ENCODE measurements at regions not wholly inside any gene's neighbourhood (a gene's known extent, or its start where the extent isn't known, plus 50 kb on each side); places are given as distances from the start of the nearest gene placed in this dataset.

GRCh38 chr22:49380828-49381114 lies 446.9 kb downstream of the BRD1 start:
- no peaks in the 10 kb centered on the region for H3K36me3 ChIP-seq (ENCODE audit: control insufficient read depth in 1 of 2, insufficient read depth in 2 of 2, low read length in 2 of 2)
- H3K9me3 ChIP-seq (ENCODE audit: control insufficient read depth in 1 of 2, low read length in 2 of 2): no peaks in the 10 kb centered on the region
- H3K27ac ChIP-seq (ENCODE audit: low read depth, low read length): no peak overlapping the region
- no peaks in the 10 kb centered on the region for H3K27me3 ChIP-seq (ENCODE audit: control insufficient read depth in 1 of 2, insufficient read depth in 2 of 2, low read length in 2 of 2)
- H3K4me1 ChIP-seq (ENCODE audit: control insufficient read depth in 1 of 2, insufficient read depth in 2 of 2, low read length in 2 of 2): no peaks in the 10 kb centered on the region
- no peak overlapping the region for H3K4me3 ChIP-seq (ENCODE audit: low read depth in 1 of 2, low read length in 2 of 2)
- no peak overlapping the region for H3K9ac ChIP-seq (ENCODE audit: low read depth in 1 of 2, low read length in 2 of 2)

DNA sequence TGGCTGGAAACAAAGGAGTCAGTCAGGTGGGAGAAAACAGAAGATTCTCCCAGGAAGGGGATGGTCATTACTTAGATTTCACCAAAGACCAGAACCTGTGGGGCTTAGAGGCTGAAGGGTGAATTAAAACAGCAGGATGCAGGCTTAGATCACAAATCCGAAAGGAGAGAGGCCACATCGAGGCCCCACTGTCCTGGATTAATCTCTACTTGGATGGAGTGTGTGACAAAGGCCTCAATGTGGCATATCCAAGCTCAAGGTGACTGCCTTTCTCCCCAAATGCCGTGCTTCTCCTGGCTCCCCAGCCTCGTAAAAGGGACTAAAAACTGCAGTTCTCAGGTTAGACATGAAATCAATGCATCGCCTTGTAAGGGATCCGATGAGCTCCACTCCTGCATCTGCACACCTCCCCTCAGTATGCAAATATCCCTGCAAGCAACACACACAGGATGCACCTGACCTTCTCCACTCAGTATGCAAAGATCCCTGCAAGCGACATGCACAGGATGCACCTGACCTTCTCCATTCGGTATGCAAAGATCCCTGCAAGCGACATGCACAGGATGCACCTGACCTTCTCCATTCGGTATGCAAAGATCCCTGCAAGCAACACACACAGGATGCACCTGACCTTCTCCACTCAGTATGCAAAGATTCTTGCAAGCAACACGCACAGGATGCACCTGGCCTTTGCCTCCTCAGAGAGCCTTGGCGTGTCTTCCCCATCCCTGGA lies 447.4 kb downstream of the BRD1 start:
- Histone ChIP-seq H3K4me1 (ENCODE audit: control insufficient read depth in 1 of 2, insufficient read depth in 2 of 2, low read length in 2 of 2) (no peaks in the 10 kb centered on the region), H3K36me3 (ENCODE audit: control insufficient read depth in 1 of 2, insufficient read depth in 2 of 2, low read length in 2 of 2) (no peaks in the 10 kb centered on the region), H3K27me3 (ENCODE audit: control insufficient read depth in 1 of 2, insufficient read depth in 2 of 2, low read length in 2 of 2) (no peaks in the 10 kb centered on the region), H3K9ac (ENCODE audit: low read depth in 1 of 2, low read length in 2 of 2) (no peak overlapping the region), H3K9me3 (ENCODE audit: control insufficient read depth in 1 of 2, low read length in 2 of 2) (no peaks in the 10 kb centered on the region), H3K27ac (ENCODE audit: low read depth, low read length) (no peak overlapping the region), H3K4me3 (ENCODE audit: low read depth in 1 of 2, low read length in 2 of 2) (no peak overlapping the region)

GRCh38 chr22:49377306-49377705 lies 450.4 kb downstream of the BRD1 start:
- Histone ChIP-seq H3K4me3 (ENCODE audit: low read depth in 1 of 2, low read length in 2 of 2) (no peak overlapping the region), H3K36me3 (ENCODE audit: control insufficient read depth in 1 of 2, insufficient read depth in 2 of 2, low read length in 2 of 2) (no peaks in the 10 kb centered on the region), H3K9me3 (ENCODE audit: control insufficient read depth in 1 of 2, low read length in 2 of 2) (no peaks in the 10 kb centered on the region), H3K27ac (ENCODE audit: low read depth, low read length) (no peak overlapping the region), H3K27me3 (ENCODE audit: control insufficient read depth in 1 of 2, insufficient read depth in 2 of 2, low read length in 2 of 2) (peaks cover 0 to 5% of the 10 kb centered on the region in 2 donors), H3K4me1 (ENCODE audit: control insufficient read depth in 1 of 2, insufficient read depth in 2 of 2, low read length in 2 of 2) (no peaks in the 10 kb centered on the region), H3K9ac (ENCODE audit: low read depth in 1 of 2, low read length in 2 of 2) (no peak overlapping the region)

DNA sequence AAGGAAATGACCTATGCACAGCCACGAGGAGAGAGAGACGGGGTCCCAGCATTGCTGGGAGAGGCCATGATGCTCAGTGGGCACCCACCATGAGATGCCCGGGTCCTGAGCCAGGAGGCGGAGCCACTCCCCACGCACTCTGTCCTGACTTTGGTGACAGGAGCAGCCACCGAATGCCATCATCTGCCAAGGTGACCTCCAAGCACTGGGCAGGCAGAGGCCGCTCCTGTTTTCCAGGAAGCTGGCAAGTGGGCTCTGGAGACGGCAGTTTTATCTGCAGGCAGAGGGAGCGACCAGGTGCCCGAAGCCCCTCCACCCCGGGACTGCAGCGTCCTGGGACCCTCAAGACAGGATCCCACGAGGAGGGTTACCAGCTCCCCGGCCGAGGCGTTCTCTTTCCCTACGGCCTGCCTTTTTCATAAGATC lies 453.9 kb downstream of the BRD1 start:
- Histone ChIP-seq H3K9ac (ENCODE audit: low read depth in 1 of 2, low read length in 2 of 2) (no peak overlapping the region), H3K36me3 (ENCODE audit: control insufficient read depth in 1 of 2, insufficient read depth in 2 of 2, low read length in 2 of 2) (no peaks in the 10 kb centered on the region), H3K4me3 (ENCODE audit: low read depth in 1 of 2, low read length in 2 of 2) (no peak overlapping the region), H3K4me1 (ENCODE audit: control insufficient read depth in 1 of 2, insufficient read depth in 2 of 2, low read length in 2 of 2) (no peaks in the 10 kb centered on the region), H3K27ac (ENCODE audit: low read depth, low read length) (no peak overlapping the region), H3K27me3 (ENCODE audit: control insufficient read depth in 1 of 2, insufficient read depth in 2 of 2, low read length in 2 of 2) (peaks cover 0 to 5% of the 10 kb centered on the region in 2 donors), H3K9me3 (ENCODE audit: control insufficient read depth in 1 of 2, low read length in 2 of 2) (no peaks in the 10 kb centered on the region)

DNA sequence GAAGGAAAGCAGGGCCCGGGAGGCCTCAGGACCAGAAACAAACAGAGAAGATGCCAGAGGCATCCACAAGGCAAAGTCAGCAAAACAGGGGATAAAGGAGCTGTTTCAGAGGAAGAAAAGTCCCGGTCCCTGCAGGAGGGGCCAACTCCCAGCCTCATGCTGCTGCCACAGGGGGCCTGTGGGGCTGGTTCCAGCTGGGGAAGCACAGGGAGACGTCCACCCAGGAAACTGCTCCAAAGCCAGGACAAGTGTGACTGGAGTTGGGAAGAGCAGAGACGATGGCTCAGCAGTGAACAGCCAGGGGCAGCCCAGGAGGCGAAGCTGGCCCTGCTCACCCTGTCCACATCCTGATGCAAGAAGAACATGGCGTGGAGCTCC lies 454.4 kb downstream of the BRD1 start:
- H3K4me1 ChIP-seq (ENCODE audit: control insufficient read depth in 1 of 2, insufficient read depth in 2 of 2, low read length in 2 of 2): no peaks in the 10 kb centered on the region
- no peaks in the 10 kb centered on the region for H3K36me3 ChIP-seq (ENCODE audit: control insufficient read depth in 1 of 2, insufficient read depth in 2 of 2, low read length in 2 of 2)
- no peak overlapping the region for H3K4me3 ChIP-seq (ENCODE audit: low read depth in 1 of 2, low read length in 2 of 2)
- no peak overlapping the region for H3K9ac ChIP-seq (ENCODE audit: low read depth in 1 of 2, low read length in 2 of 2)
- H3K27me3 ChIP-seq (ENCODE audit: control insufficient read depth in 1 of 2, insufficient read depth in 2 of 2, low read length in 2 of 2): peaks cover 0 to 5% of the 10 kb centered on the region in 2 donors
- H3K9me3 ChIP-seq (ENCODE audit: control insufficient read depth in 1 of 2, low read length in 2 of 2): no peaks in the 10 kb centered on the region
- H3K27ac ChIP-seq (ENCODE audit: low read depth, low read length): no peak overlapping the region

DNA sequence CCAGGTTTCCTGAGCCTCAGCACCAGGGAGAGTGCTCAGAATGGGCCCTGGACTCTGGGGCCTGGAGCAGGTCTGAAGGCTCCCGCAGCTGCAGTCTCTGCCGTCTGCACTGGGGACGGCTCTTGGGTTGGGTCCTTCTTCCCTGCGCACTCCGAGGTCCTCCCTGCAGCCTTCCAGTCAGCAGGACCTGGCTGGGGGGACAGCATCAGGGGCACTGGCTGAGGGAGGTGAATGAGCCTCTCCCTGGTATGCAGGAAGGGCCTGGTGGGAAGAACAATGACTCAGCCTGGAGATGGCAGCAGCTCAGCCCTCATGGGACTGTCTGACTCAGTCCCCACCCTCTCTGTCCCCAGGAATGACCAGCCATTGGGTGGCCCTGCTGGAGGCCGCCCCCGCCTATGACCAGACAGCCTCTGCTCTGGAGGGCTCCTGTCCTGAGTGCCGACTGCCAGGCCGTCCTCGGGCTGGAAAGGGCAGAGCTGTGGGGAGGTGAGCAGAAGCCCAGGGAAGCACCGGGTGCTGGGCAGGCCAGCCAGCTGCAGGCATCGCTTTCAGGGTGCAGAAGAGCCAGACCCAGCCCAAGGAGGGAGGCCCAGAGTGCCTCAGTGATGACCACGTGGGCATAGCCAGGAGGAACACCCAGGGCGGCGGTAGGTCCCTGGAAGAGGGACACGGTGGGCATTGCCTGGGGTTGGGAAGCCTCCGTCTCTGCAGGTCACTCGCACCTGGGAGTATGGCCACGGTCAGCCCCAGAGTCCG lies 455.0 kb downstream of the BRD1 start:
- Histone ChIP-seq H3K4me1 (ENCODE audit: control insufficient read depth in 1 of 2, insufficient read depth in 2 of 2, low read length in 2 of 2) (no peaks in the 10 kb centered on the region), H3K9ac (ENCODE audit: low read depth in 1 of 2, low read length in 2 of 2) (no peak overlapping the region), H3K27me3 (ENCODE audit: control insufficient read depth in 1 of 2, insufficient read depth in 2 of 2, low read length in 2 of 2) (peaks cover 0 to 5% of the 10 kb centered on the region in 2 donors), H3K27ac (ENCODE audit: low read depth, low read length) (no peak overlapping the region), H3K36me3 (ENCODE audit: control insufficient read depth in 1 of 2, insufficient read depth in 2 of 2, low read length in 2 of 2) (no peaks in the 10 kb centered on the region), H3K4me3 (ENCODE audit: low read depth in 1 of 2, low read length in 2 of 2) (no peak overlapping the region), H3K9me3 (ENCODE audit: control insufficient read depth in 1 of 2, low read length in 2 of 2) (no peaks in the 10 kb centered on the region)

- Histone ChIP-seq H3K27me3 (ENCODE audit: control insufficient read depth in 1 of 2, insufficient read depth in 2 of 2, low read length in 2 of 2) (peaks cover 0 to 5% of the 10 kb centered on the region in 2 donors), H3K27ac (ENCODE audit: low read depth, low read length) (no peak overlapping the region), H3K4me3 (ENCODE audit: low read depth in 1 of 2, low read length in 2 of 2) (no peak overlapping the region), H3K9ac (ENCODE audit: low read depth in 1 of 2, low read length in 2 of 2) (no peak overlapping the region), H3K36me3 (ENCODE audit: control insufficient read depth in 1 of 2, insufficient read depth in 2 of 2, low read length in 2 of 2) (no peaks in the 10 kb centered on the region), H3K4me1 (ENCODE audit: control insufficient read depth in 1 of 2, insufficient read depth in 2 of 2, low read length in 2 of 2) (no peaks in the 10 kb centered on the region), H3K9me3 (ENCODE audit: control insufficient read depth in 1 of 2, low read length in 2 of 2) (no peaks in the 10 kb centered on the region)
These were observed 455.6 kb downstream of the BRD1 start for GRCh38 chr22:49372111-49372529.

DNA sequence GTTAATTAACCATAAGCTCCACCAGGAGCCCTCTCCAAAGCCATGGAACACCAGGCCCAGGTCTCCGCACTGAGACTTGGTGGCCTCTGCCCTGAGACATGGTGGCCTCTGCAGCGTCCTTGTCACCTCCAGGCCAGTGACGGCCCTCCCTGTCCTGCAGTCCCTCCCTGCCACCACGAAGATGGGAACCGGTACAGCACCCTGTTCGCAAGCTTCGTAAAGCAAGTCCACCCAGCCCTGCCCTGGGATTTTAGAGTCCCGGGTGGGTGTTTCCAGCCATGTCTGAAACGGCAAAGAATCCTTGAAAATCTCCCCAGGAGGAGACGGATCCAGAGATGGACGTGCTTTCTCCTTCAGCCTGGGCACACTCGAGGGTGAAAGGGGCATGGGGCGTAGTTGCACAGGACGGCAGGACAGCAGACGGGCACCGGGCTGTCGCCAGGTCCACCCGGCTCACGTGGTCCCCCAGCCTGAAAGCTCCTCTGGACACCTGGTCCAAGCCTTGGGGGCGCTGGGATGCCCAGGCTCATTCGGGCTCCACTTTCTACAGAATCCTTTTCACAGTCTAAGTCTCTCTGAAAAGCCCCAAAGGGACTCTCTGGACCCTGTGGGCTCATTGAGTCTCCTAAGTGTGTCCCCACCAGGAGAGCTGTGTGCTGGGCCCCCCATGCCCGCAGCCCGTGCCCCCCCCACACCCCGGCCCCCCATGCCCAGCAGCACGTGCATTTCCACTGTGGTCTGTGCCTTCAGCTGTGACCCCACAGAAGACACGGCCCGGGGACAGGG lies 456.2 kb downstream of the BRD1 start:
- H3K27me3 ChIP-seq (ENCODE audit: control insufficient read depth in 1 of 2, insufficient read depth in 2 of 2, low read length in 2 of 2): peaks cover 0 to 5% of the 10 kb centered on the region in 2 donors
- no peak overlapping the region for H3K9ac ChIP-seq (ENCODE audit: low read depth in 1 of 2, low read length in 2 of 2)
- no peaks in the 10 kb centered on the region for H3K9me3 ChIP-seq (ENCODE audit: control insufficient read depth in 1 of 2, low read length in 2 of 2)
- no peaks in the 10 kb centered on the region for H3K36me3 ChIP-seq (ENCODE audit: control insufficient read depth in 1 of 2, insufficient read depth in 2 of 2, low read length in 2 of 2)
- H3K4me3 ChIP-seq (ENCODE audit: low read depth in 1 of 2, low read length in 2 of 2): no peak overlapping the region
- no peak overlapping the region for H3K27ac ChIP-seq (ENCODE audit: low read depth, low read length)
- H3K4me1 ChIP-seq (ENCODE audit: control insufficient read depth in 1 of 2, insufficient read depth in 2 of 2, low read length in 2 of 2): no peaks in the 10 kb centered on the region

DNA sequence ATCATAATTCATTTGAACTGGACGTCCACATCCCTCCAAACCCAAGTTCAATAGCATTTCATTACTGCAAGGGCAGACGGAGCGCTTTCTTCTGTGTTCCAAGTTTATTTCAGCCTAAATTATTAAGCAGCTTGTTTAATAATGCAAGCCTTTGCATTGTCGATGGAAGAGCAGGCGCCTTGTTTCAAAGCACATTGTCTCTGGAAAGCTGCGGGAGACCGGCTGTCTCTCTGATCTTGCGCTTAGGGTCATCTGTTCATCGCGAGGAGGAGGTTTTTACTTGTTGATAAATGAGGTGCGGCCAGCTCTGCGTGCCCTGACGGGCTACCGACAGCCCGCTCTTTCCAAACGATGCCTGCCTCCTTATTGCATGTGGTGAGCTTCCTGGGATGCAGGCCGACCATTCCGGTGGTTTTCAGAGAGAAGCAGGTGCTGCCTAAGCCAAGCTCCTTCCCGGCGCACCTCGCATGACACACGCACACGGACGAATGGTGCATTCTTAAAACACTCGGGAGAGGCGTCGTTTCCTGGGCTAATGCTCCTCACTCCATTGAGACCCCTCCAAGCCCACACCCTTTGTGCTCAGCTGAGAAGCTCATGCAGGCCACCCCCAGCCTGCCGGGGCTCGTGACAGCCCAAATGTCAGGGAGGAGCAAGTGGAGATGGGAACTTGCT lies 456.9 kb downstream of the BRD1 start:
- Histone ChIP-seq H3K27me3 (ENCODE audit: control insufficient read depth in 1 of 2, insufficient read depth in 2 of 2, low read length in 2 of 2) (peaks cover 0 to 5% of the 10 kb centered on the region in 2 donors), H3K4me3 (ENCODE audit: low read depth in 1 of 2, low read length in 2 of 2) (no peak overlapping the region), H3K4me1 (ENCODE audit: control insufficient read depth in 1 of 2, insufficient read depth in 2 of 2, low read length in 2 of 2) (no peaks in the 10 kb centered on the region), H3K9ac (ENCODE audit: low read depth in 1 of 2, low read length in 2 of 2) (no peak overlapping the region), H3K9me3 (ENCODE audit: control insufficient read depth in 1 of 2, low read length in 2 of 2) (no peaks in the 10 kb centered on the region), H3K27ac (ENCODE audit: low read depth, low read length) (no peak overlapping the region), H3K36me3 (ENCODE audit: control insufficient read depth in 1 of 2, insufficient read depth in 2 of 2, low read length in 2 of 2) (no peaks in the 10 kb centered on the region)

Measured in duodenal mucosa (tissue), 2 donors.